ENCODE measurements at regions not wholly inside any gene's neighbourhood (a gene's known extent, or its start where the extent isn't known, plus 50 kb on each side); places are given as distances from the start of the nearest gene placed in this dataset.

DNA sequence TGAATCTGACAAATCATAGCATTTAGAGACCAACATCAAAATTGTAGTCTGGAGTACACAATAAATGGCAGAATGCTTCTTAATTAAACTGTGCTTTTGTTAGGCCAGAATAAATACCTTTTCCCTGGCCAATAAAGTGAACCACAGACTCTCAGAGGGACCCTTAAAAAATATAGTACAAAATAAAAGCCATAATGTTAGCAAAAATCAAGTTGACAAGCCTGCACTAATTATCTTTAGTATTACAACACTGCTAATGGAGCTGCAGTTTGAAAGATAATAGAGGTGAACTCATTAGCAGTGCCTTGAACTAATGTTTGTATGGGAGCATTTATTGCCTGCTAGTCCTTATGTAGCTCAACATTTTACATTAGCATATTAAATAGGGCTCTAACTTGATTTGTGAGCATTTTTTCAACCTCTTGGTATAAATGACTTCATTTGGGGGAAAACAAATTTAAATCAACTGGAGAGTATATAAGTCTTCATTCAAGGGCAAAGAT, 801.3 kb downstream of the EPHA3 start:
- TF ChIP-seq RARB (CRISPR knock-in tag; IDR thresholded peaks at IDR 0.05) = no peak
- TF ChIP-seq, protein P1, sequence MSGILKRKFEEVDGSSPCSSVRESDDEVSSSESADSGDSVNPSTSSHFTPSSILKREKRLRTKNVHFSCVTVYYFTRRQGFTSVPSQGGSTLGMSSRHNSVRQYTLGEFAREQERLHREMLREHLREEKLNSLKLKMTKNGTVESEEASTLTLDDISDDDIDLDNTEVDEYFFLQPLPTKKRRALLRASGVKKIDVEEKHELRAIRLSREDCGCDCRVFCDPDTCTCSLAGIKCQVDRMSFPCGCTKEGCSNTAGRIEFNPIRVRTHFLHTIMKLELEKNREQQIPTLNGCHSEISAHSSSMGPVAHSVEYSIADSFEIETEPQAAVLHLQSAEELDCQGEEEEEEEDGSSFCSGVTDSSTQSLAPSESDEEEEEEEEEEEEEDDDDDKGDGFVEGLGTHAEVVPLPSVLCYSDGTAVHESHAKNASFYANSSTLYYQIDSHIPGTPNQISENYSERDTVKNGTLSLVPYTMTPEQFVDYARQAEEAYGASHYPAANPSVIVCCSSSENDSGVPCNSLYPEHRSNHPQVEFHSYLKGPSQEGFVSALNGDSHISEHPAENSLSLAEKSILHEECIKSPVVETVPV (CRISPR knock-in tag; IDR thresholded peaks at IDR 0.05) = no peak
- no peak for TF ChIP-seq ZFP3 (CRISPR knock-in tag; IDR thresholded peaks at IDR 0.05)
- TF ChIP-seq, protein P2, sequence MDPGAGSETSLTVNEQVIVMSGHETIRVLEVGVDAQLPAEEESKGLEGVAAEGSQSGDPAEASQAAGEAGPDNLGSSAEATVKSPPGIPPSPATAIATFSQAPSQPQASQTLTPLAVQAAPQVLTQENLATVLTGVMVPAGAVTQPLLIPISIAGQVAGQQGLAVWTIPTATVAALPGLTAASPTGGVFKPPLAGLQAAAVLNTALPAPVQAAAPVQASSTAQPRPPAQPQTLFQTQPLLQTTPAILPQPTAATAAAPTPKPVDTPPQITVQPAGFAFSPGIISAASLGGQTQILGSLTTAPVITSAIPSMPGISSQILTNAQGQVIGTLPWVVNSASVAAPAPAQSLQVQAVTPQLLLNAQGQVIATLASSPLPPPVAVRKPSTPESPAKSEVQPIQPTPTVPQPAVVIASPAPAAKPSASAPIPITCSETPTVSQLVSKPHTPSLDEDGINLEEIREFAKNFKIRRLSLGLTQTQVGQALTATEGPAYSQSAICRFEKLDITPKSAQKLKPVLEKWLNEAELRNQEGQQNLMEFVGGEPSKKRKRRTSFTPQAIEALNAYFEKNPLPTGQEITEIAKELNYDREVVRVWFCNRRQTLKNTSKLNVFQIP (CRISPR knock-in tag; IDR thresholded peaks at IDR 0.05; ENCODE audit: borderline replicate concordance, low read depth) = no peak
- TF ChIP-seq ZNF8 (CRISPR knock-in tag; IDR thresholded peaks at IDR 0.05) = no peak
- TF ChIP-seq ZNF565 (CRISPR knock-in tag; conservative IDR thresholded peaks at IDR 0.05; ENCODE audit: low read depth) = no peak
- TF ChIP-seq TCF4 (CRISPR knock-in tag; IDR thresholded peaks at IDR 0.05; ENCODE audit: borderline replicate concordance) = no peak
- TF ChIP-seq, protein P3, sequence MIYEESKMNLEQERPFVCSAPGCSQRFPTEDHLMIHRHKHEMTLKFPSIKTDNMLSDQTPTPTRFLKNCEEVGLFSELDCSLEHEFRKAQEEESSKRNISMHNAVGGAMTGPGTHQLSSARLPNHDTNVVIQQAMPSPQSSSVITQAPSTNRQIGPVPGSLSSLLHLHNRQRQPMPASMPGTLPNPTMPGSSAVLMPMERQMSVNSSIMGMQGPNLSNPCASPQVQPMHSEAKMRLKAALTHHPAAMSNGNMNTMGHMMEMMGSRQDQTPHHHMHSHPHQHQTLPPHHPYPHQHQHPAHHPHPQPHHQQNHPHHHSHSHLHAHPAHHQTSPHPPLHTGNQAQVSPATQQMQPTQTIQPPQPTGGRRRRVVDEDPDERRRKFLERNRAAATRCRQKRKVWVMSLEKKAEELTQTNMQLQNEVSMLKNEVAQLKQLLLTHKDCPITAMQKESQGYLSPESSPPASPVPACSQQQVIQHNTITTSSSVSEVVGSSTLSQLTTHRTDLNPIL (CRISPR knock-in tag; IDR thresholded peaks at IDR 0.05; ENCODE audit: low read depth) = no peak
- no peak for TF ChIP-seq ZNF70 (CRISPR knock-in tag; IDR thresholded peaks at IDR 0.05)
- no peak for TF ChIP-seq CSDC2 (CRISPR knock-in tag; IDR thresholded peaks at IDR 0.05)
- no peak for TF ChIP-seq OSR1 (CRISPR knock-in tag; IDR thresholded peaks at IDR 0.05)
- TF ChIP-seq TOX (CRISPR knock-in tag; IDR thresholded peaks at IDR 0.05; ENCODE audit: borderline replicate concordance) = no peak
- no peak for TF ChIP-seq ZFP30 (CRISPR knock-in tag; IDR thresholded peaks at IDR 0.05)
- no peak for TF ChIP-seq SNAI2 (CRISPR knock-in tag; IDR thresholded peaks at IDR 0.05)
- no peak for TF ChIP-seq GLIS3 (CRISPR knock-in tag; IDR thresholded peaks at IDR 0.05)
- TF ChIP-seq ESRRG (CRISPR knock-in tag; IDR thresholded peaks at IDR 0.05) = no peak
- no peak for TF ChIP-seq BACH2 (CRISPR knock-in tag; IDR thresholded peaks at IDR 0.05; ENCODE audit: borderline replicate concordance)
- no peak for ATAC-seq

DNA sequence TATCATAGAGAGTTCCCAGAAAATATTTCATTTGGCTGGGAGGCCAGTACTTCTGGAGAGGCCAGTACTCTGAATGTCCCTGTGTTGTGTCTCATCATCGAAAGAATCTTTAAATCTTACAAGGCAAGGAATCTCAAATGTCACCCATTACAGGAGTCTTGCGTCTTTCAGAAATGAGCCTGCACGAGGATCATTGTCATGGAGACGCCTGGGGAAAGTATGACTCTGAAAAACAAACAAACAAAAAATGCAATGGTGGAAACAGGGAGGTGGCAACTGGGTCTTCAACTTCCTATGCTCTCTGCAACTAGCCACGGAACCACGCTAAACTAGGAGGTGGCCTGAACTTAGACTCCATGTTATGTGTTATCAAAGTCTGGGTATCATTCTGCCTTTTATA, 804.6 kb downstream of the EPHA3 start:
- TF ChIP-seq SNAI2 (CRISPR knock-in tag; IDR thresholded peaks at IDR 0.05) = no peak
- no peak for TF ChIP-seq RARB (CRISPR knock-in tag; IDR thresholded peaks at IDR 0.05)
- no peak for TF ChIP-seq ZNF565 (CRISPR knock-in tag; conservative IDR thresholded peaks at IDR 0.05; ENCODE audit: low read depth)
- no peak for TF ChIP-seq GLIS3 (CRISPR knock-in tag; IDR thresholded peaks at IDR 0.05)
- TF ChIP-seq TOX (CRISPR knock-in tag; IDR thresholded peaks at IDR 0.05; ENCODE audit: borderline replicate concordance) = no peak
- ATAC-seq = no peak

DNA sequence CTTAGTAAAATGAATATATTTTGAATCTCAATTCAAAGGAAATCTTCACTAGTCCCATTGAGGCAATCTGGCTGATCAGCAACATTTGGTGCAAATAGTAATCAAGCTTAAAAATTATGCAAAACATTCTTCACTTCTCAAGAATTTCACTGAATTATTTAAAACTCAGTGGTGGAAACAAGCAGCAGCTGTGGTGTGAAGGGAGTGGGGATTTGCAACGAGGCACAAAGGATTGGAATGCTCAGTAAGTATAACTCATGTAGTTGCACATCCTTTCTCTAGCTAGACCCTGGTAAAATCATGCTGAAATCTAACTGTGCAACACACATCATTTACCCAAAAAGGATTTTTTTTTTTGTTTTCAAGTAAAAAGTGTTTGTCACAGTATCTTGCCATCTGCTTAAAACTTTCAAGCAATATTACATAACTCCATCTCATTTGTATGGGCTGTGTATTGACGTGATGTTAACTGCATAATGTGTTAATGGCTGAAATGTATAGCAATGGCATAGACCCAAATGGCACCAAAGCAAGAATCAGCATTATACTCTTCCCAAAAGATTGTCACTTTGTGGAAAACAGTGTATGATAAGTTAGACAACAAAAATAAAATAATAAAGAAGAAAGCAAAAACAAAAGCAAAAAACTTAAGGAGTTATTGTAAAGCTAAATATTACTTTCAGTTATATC, 816.6 kb downstream of the EPHA3 start:
- no peak for ATAC-seq
- no peak for TF ChIP-seq ZC3H10 (CRISPR knock-in tag; IDR thresholded peaks at IDR 0.05)
- TF ChIP-seq, protein P2 (CRISPR knock-in tag; IDR thresholded peaks at IDR 0.05; ENCODE audit: borderline replicate concordance, low read depth) = no peak
- no peak for TF ChIP-seq ZFP3 (CRISPR knock-in tag; IDR thresholded peaks at IDR 0.05)

DNA sequence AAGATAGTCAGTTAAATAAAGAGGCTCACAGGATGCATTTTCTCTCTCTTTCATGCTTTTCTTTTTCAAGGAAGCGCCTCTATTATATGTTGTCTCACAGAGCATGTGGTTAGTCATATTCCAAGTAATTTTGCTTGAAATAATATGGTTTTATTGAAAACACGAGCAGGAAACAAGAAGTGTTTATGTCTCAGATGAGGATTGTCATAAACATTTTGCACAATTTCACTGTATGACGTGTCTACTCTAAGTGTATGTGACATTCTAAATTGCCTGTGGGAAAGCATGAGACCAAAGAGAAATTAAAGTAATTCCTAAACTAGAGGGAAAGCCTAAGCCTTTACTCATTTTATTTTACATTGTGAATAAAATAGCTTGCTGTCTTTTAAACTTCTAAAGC, 818.6 kb downstream of the EPHA3 start:
- no peak for ATAC-seq
- TF ChIP-seq ZNF565 (CRISPR knock-in tag; conservative IDR thresholded peaks at IDR 0.05; ENCODE audit: low read depth) (no peak), OSR1 (CRISPR knock-in tag; IDR thresholded peaks at IDR 0.05) (no peak), CSDC2 (CRISPR knock-in tag; IDR thresholded peaks at IDR 0.05) (no peak), BACH2 (CRISPR knock-in tag; IDR thresholded peaks at IDR 0.05; ENCODE audit: borderline replicate concordance) (no peak), SNAI2 (CRISPR knock-in tag; IDR thresholded peaks at IDR 0.05) (no peak), ESRRG (CRISPR knock-in tag; IDR thresholded peaks at IDR 0.05) (no peak)
- TF ChIP-seq, protein P1 (CRISPR knock-in tag; IDR thresholded peaks at IDR 0.05) = no peak
- TF ChIP-seq, protein P4, sequence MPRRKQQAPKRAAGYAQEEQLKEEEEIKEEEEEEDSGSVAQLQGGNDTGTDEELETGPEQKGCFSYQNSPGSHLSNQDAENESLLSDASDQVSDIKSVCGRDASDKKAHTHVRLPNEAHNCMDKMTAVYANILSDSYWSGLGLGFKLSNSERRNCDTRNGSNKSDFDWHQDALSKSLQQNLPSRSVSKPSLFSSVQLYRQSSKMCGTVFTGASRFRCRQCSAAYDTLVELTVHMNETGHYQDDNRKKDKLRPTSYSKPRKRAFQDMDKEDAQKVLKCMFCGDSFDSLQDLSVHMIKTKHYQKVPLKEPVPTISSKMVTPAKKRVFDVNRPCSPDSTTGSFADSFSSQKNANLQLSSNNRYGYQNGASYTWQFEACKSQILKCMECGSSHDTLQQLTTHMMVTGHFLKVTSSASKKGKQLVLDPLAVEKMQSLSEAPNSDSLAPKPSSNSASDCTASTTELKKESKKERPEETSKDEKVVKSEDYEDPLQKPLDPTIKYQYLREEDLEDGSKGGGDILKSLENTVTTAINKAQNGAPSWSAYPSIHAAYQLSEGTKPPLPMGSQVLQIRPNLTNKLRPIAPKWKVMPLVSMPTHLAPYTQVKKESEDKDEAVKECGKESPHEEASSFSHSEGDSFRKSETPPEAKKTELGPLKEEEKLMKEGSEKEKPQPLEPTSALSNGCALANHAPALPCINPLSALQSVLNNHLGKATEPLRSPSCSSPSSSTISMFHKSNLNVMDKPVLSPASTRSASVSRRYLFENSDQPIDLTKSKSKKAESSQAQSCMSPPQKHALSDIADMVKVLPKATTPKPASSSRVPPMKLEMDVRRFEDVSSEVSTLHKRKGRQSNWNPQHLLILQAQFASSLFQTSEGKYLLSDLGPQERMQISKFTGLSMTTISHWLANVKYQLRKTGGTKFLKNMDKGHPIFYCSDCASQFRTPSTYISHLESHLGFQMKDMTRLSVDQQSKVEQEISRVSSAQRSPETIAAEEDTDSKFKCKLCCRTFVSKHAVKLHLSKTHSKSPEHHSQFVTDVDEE (CRISPR knock-in tag; IDR thresholded peaks at IDR 0.05) = no peak
- TF ChIP-seq, protein P2 (CRISPR knock-in tag; IDR thresholded peaks at IDR 0.05; ENCODE audit: borderline replicate concordance, low read depth) = no peak

All from SK-N-SH treated with all-trans-retinoic acid at 6 μM for 48 hours (cell line).